Uterus (tissue), 3 donors: ENCODE measurements at regions not wholly inside any gene's neighbourhood (a gene's known extent, or its start where the extent isn't known, plus 50 kb on each side); places are given as distances from the start of the nearest gene placed in this dataset.

Experiments
- DNase-seq, 2 donors: peaks; one replicate each; pipeline ENCODE4 v3.0.0-alpha.2; 2019 to 2020
- H3K27ac ChIP-seq, 2 donors: fragments of 200-600 bp; sonication (generic); 1 replicate in 1 of 2; 2 replicates in 1 of 2; pipeline ENCODE4 v1.5.1; 2016 to 2018
- H3K27me3 ChIP-seq, 2 donors: fragments of 200-600 bp; sonication (generic); one replicate each; pipeline ENCODE4 v1.5.1; 2018 to 2019; ENCODE audit warnings: control low read depth in 1 of 2
- H3K36me3 ChIP-seq, 2 donors: fragments of 200-600 bp; sonication (generic); one replicate each; pipeline ENCODE4 v1.5.1; 2019; ENCODE audit warnings: control low read depth in 1 of 2
- H3K4me1 ChIP-seq, 2 donors: fragments of 200-600 bp; sonication (generic); one replicate each; pipeline ENCODE4 v1.5.1; 2018 to 2019; ENCODE audit warnings: control low read depth in 1 of 2
- H3K4me3 ChIP-seq, 2 donors: fragments of 200-600 bp; sonication (generic); 1 replicate in 1 of 2; 2 replicates in 1 of 2; pipeline ENCODE4 v1.5.1; 2018 to 2019; ENCODE audit warnings: mild to moderate bottlenecking in 1 of 2
- H3K9me3 ChIP-seq, 2 donors: fragments of 200-600 bp; sonication (generic); one replicate each; pipeline ENCODE4 v1.5.1; 2019; ENCODE audit warnings: control low read depth in 1 of 2
- CTCF ChIP-seq, 4 experiments: fragments of 200-600 bp in 2 of 4; fragments of 450-650 bp in 2 of 4; sonication (generic) in 2 of 4; IDR thresholded peaks; one replicate each; pipeline ENCODE4 v1.5.1; 2016 to 2019; ENCODE audit warnings: antibody characterized with exemption in 4 of 4, mild to moderate bottlenecking in 2 of 4, moderate library complexity in 1 of 4
- POLR2A ChIP-seq, 2 donors: fragments of 450-650 bp; IDR thresholded peaks; one replicate each; pipeline ENCODE4 v1.6.1; 2016; ENCODE audit warnings: antibody characterized with exemption in 2 of 2, mild to moderate bottlenecking in 1 of 2, moderate library complexity in 1 of 2
- intact Hi-C: fragments of 100-400 bp; cut with DNase I; formaldehyde crosslinking; loops from one replicate; pipeline ENCODE4 v1.15.1; 2023; ENCODE audit warnings: low total_unique reads
- donor health status: DM: yes; HTN: yes; CAD: no.

- TF ChIP-seq CTCF (IDR thresholded peaks at IDR 0.05) = no peak
- TF ChIP-seq POLR2A (IDR thresholded peaks at IDR 0.05) = no peak
- intact Hi-C loops = no loop called here
- no peak overlapping the region for H3K4me3 ChIP-seq
- H3K27me3 ChIP-seq = no peaks in the 10 kb centered on the region
- DNase-seq = no peak
- no peaks in the 10 kb centered on the region for H3K9me3 ChIP-seq
- H3K4me1 ChIP-seq = no peaks in the 10 kb centered on the region
- no peaks in the 10 kb centered on the region for H3K36me3 ChIP-seq
- H3K27ac ChIP-seq = no peak overlapping the region
Measured at GRCh38 chr2:129604560-129604959, 374.9 kb upstream of the RAB6C start.

GRCh38 chr2:129605646-129606045, 373.8 kb upstream of the RAB6C start:
- H3K36me3 ChIP-seq = no peaks in the 10 kb centered on the region
- no peak overlapping the region for H3K27ac ChIP-seq
- H3K4me1 ChIP-seq = no peaks in the 10 kb centered on the region
- no peaks in the 10 kb centered on the region for H3K9me3 ChIP-seq
- no peak overlapping the region for H3K4me3 ChIP-seq
- intact Hi-C loops = no loop called here
- no peak for DNase-seq
- TF ChIP-seq POLR2A (IDR thresholded peaks at IDR 0.05) (no peak), CTCF (IDR thresholded peaks at IDR 0.05) (no peak)
- no peaks in the 10 kb centered on the region for H3K27me3 ChIP-seq

GRCh38 chr2:129606496-129607270, 372.8 kb upstream of the RAB6C start:
- TF ChIP-seq CTCF (IDR thresholded peaks at IDR 0.05) (no peak), POLR2A (IDR thresholded peaks at IDR 0.05) (no peak)
- no peaks in the 10 kb centered on the region for H3K36me3 ChIP-seq
- intact Hi-C loops = no loop called here
- H3K4me1 ChIP-seq = no peaks in the 10 kb centered on the region
- H3K27ac ChIP-seq = no peak overlapping the region
- H3K27me3 ChIP-seq = no peaks in the 10 kb centered on the region
- H3K4me3 ChIP-seq = no peak overlapping the region
- no peak for DNase-seq
- no peaks in the 10 kb centered on the region for H3K9me3 ChIP-seq

GRCh38 chr2:129609224-129609623, 370.2 kb upstream of the RAB6C start:
- Histone ChIP-seq H3K27me3 (no peaks in the 10 kb centered on the region), H3K4me3 (no peak overlapping the region), H3K27ac (no peak overlapping the region), H3K4me1 (no peaks in the 10 kb centered on the region), H3K36me3 (no peaks in the 10 kb centered on the region), H3K9me3 (no peaks in the 10 kb centered on the region)
- intact Hi-C loops = no loop called here
- DNase-seq = no peak
- TF ChIP-seq CTCF (IDR thresholded peaks at IDR 0.05) (no peak), POLR2A (IDR thresholded peaks at IDR 0.05) (no peak)

GRCh38 chr2:129610766-129611165, 368.7 kb upstream of the RAB6C start:
- Histone ChIP-seq H3K4me3 (no peak overlapping the region), H3K9me3 (no peaks in the 10 kb centered on the region), H3K36me3 (no peaks in the 10 kb centered on the region), H3K27me3 (no peaks in the 10 kb centered on the region), H3K4me1 (no peaks in the 10 kb centered on the region), H3K27ac (no peak overlapping the region)
- TF ChIP-seq POLR2A (IDR thresholded peaks at IDR 0.05) = no peak
- TF ChIP-seq CTCF (IDR thresholded peaks at IDR 0.05) = no peak
- intact Hi-C loops = no loop called here
- DNase-seq = no peak
